ENCODE measurements at regions not wholly inside any gene's neighbourhood (a gene's known extent, or its start where the extent isn't known, plus 50 kb on each side); places are given as distances from the start of the nearest gene placed in this dataset.

- DNase-seq (ENCODE audit: insufficient read length, low spot score, missing footprints) = no peak
- no peak overlapping the region for H3K27ac ChIP-seq (ENCODE audit: low read depth, low read length)
- no peaks in the 10 kb centered on the region for H3K79me2 ChIP-seq (ENCODE audit: insufficient read depth, low read length)
- H3K4me3 ChIP-seq (ENCODE audit: insufficient read depth, low read length) = no peak overlapping the region
- no peak overlapping the region for H2AFZ ChIP-seq (ENCODE audit: low read length)
- no peaks in the 10 kb centered on the region for H4K20me1 ChIP-seq (ENCODE audit: insufficient read depth, low read length)
- TF ChIP-seq, protein P1, sequence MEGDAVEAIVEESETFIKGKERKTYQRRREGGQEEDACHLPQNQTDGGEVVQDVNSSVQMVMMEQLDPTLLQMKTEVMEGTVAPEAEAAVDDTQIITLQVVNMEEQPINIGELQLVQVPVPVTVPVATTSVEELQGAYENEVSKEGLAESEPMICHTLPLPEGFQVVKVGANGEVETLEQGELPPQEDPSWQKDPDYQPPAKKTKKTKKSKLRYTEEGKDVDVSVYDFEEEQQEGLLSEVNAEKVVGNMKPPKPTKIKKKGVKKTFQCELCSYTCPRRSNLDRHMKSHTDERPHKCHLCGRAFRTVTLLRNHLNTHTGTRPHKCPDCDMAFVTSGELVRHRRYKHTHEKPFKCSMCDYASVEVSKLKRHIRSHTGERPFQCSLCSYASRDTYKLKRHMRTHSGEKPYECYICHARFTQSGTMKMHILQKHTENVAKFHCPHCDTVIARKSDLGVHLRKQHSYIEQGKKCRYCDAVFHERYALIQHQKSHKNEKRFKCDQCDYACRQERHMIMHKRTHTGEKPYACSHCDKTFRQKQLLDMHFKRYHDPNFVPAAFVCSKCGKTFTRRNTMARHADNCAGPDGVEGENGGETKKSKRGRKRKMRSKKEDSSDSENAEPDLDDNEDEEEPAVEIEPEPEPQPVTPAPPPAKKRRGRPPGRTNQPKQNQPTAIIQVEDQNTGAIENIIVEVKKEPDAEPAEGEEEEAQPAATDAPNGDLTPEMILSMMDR (IDR thresholded peaks at IDR 0.05; ENCODE audit: extremely low read depth, low read depth, low read length) = no peak
- H3K4me2 ChIP-seq (ENCODE audit: insufficient read depth, low read length) = no peak overlapping the region
- H3K9me3 ChIP-seq (ENCODE audit: low read depth, low read length) = no peaks in the 10 kb centered on the region
- H3K27me3 ChIP-seq (ENCODE audit: insufficient read depth, low read length) = no peaks in the 10 kb centered on the region
- H3K36me3 ChIP-seq (ENCODE audit: insufficient read depth, low read length) = no peaks in the 10 kb centered on the region
- H3K4me1 ChIP-seq (ENCODE audit: insufficient read depth, low read length) = no peaks in the 10 kb centered on the region
These were observed 74.3 kb upstream of the ATP1A1 start for GRCh38 chr1:116298746-116299145.

- H3K27me3 ChIP-seq (ENCODE audit: insufficient read depth, low read length) = no peaks in the 10 kb centered on the region
- TF ChIP-seq, protein P1 (IDR thresholded peaks at IDR 0.05; ENCODE audit: extremely low read depth, low read depth, low read length) = no peak
- DNase-seq (ENCODE audit: insufficient read length, low spot score, missing footprints) = peak; percentile 58
- no peaks in the 10 kb centered on the region for H3K79me2 ChIP-seq (ENCODE audit: insufficient read depth, low read length)
- no peaks in the 10 kb centered on the region for H3K9me3 ChIP-seq (ENCODE audit: low read depth, low read length)
- H3K36me3 ChIP-seq (ENCODE audit: insufficient read depth, low read length) = no peaks in the 10 kb centered on the region
- no peak overlapping the region for H3K27ac ChIP-seq (ENCODE audit: low read depth, low read length)
- H3K4me2 ChIP-seq (ENCODE audit: insufficient read depth, low read length) = no peak overlapping the region
- no peaks in the 10 kb centered on the region for H4K20me1 ChIP-seq (ENCODE audit: insufficient read depth, low read length)
- H3K4me1 ChIP-seq (ENCODE audit: insufficient read depth, low read length) = no peaks in the 10 kb centered on the region
- H2AFZ ChIP-seq (ENCODE audit: low read length) = no peak overlapping the region
- H3K4me3 ChIP-seq (ENCODE audit: insufficient read depth, low read length) = no peak overlapping the region
These were observed 73.8 kb upstream of the ATP1A1 start for GRCh38 chr1:116299248-116299647.

- H3K4me2 ChIP-seq (ENCODE audit: insufficient read depth, low read length) = no peak overlapping the region
- H3K36me3 ChIP-seq (ENCODE audit: insufficient read depth, low read length) = no peaks in the 10 kb centered on the region
- H3K4me1 ChIP-seq (ENCODE audit: insufficient read depth, low read length) = no peaks in the 10 kb centered on the region
- no peaks in the 10 kb centered on the region for H3K27me3 ChIP-seq (ENCODE audit: insufficient read depth, low read length)
- no peaks in the 10 kb centered on the region for H3K9me3 ChIP-seq (ENCODE audit: low read depth, low read length)
- H3K4me3 ChIP-seq (ENCODE audit: insufficient read depth, low read length) = no peak overlapping the region
- no peak overlapping the region for H3K27ac ChIP-seq (ENCODE audit: low read depth, low read length)
- TF ChIP-seq, protein P1 (IDR thresholded peaks at IDR 0.05; ENCODE audit: extremely low read depth, low read depth, low read length) = no peak
- no peaks in the 10 kb centered on the region for H4K20me1 ChIP-seq (ENCODE audit: insufficient read depth, low read length)
- DNase-seq (ENCODE audit: insufficient read length, low spot score, missing footprints) = no peak
- H2AFZ ChIP-seq (ENCODE audit: low read length) = no peak overlapping the region
- no peaks in the 10 kb centered on the region for H3K79me2 ChIP-seq (ENCODE audit: insufficient read depth, low read length)
These were observed 70.8 kb upstream of the ATP1A1 start for GRCh38 chr1:116302281-116302680.

GRCh38 chr1:116306102-116306501, 66.9 kb upstream of the ATP1A1 start:
- TF ChIP-seq, protein P1 (IDR thresholded peaks at IDR 0.05; ENCODE audit: extremely low read depth, low read depth, low read length) = no peak
- Histone ChIP-seq H3K9me3 (ENCODE audit: low read depth, low read length) (no peaks in the 10 kb centered on the region), H3K27ac (ENCODE audit: low read depth, low read length) (no peak overlapping the region), H2AFZ (ENCODE audit: low read length) (no peak overlapping the region), H4K20me1 (ENCODE audit: insufficient read depth, low read length) (no peaks in the 10 kb centered on the region), H3K4me1 (ENCODE audit: insufficient read depth, low read length) (no peaks in the 10 kb centered on the region), H3K4me3 (ENCODE audit: insufficient read depth, low read length) (no peak overlapping the region), H3K36me3 (ENCODE audit: insufficient read depth, low read length) (no peaks in the 10 kb centered on the region), H3K4me2 (ENCODE audit: insufficient read depth, low read length) (no peak overlapping the region), H3K79me2 (ENCODE audit: insufficient read depth, low read length) (no peaks in the 10 kb centered on the region), H3K27me3 (ENCODE audit: insufficient read depth, low read length) (no peaks in the 10 kb centered on the region)
- DNase-seq (ENCODE audit: insufficient read length, low spot score, missing footprints) = no peak
